Astrocyte (in vitro differentiated cells and primary cell): ENCODE measurements at regions not wholly inside any gene's neighbourhood (a gene's known extent, or its start where the extent isn't known, plus 50 kb on each side); places are given as distances from the start of the nearest gene placed in this dataset.

ENCODE experiments used
- EZH2 ChIP-seq: IDR thresholded peaks from 2 replicates; pipeline ENCODE4 v1.6.1; 2012; ENCODE audit warnings: mild to moderate bottlenecking, low read length, inconsistent platforms; ENCODE audit not compliant: insufficient read depth
- TF ChIP-seq, protein P1 (sequence below): IDR thresholded peaks from 2 replicates; pipeline ENCODE4 v1.5.1; 2011; ENCODE audit warnings: low read depth, mild to moderate bottlenecking, inconsistent platforms, low read length, moderate library complexity; ENCODE audit not compliant: insufficient read depth

DNA sequence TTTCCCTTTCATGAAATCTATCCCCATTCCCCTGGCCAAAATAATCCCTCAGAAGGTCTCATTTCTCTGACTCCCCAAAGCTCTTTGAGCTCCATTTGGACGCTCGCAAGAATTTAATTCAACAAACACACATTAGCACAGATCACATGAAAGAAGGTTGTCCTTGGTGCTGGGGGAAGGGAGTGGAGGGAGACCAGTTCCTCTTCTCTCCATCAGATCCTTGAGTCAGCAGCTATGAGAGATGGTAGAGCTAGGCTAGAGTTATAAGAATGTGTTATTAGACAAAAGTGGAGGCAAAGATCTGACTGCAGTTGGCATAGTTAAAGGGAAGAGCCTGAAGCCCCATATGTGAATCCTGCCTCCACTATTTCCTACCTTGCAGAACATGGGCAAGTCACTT, 184.2 kb upstream of the CDYL start:
- no peak for TF ChIP-seq EZH2
- TF ChIP-seq, protein P1, sequence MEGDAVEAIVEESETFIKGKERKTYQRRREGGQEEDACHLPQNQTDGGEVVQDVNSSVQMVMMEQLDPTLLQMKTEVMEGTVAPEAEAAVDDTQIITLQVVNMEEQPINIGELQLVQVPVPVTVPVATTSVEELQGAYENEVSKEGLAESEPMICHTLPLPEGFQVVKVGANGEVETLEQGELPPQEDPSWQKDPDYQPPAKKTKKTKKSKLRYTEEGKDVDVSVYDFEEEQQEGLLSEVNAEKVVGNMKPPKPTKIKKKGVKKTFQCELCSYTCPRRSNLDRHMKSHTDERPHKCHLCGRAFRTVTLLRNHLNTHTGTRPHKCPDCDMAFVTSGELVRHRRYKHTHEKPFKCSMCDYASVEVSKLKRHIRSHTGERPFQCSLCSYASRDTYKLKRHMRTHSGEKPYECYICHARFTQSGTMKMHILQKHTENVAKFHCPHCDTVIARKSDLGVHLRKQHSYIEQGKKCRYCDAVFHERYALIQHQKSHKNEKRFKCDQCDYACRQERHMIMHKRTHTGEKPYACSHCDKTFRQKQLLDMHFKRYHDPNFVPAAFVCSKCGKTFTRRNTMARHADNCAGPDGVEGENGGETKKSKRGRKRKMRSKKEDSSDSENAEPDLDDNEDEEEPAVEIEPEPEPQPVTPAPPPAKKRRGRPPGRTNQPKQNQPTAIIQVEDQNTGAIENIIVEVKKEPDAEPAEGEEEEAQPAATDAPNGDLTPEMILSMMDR = no peak
